MM.1S (cell line): ENCODE measurements at regions not wholly inside any gene's neighbourhood (a gene's known extent, or its start where the extent isn't known, plus 50 kb on each side); places are given as distances from the start of the nearest gene placed in this dataset.

Experiments used
- CTCF ChIP-seq: fragments of 300-600 bp; sonication (generic); IDR thresholded peaks from 2 replicates; pipeline ENCODE4 v1.5.1; 2016; ENCODE audit warnings: antibody characterized with exemption, low read length, mixed read lengths
- EZH2phosphoT487 ChIP-seq: fragments of 300-600 bp; sonication (generic); IDR thresholded peaks from 2 replicates; pipeline ENCODE4 v1.6.1; 2018; ENCODE audit warnings: antibody characterized with exemption, low read length

GRCh38 chr9:103116246-103116645, 121.1 kb downstream of the CYLC2 start:
- TF ChIP-seq EZH2phosphoT487 (no peak), CTCF (no peak)
